ENCODE measurements at regions not wholly inside any gene's neighbourhood (a gene's known extent, or its start where the extent isn't known, plus 50 kb on each side); places are given as distances from the start of the nearest gene placed in this dataset.

DNA sequence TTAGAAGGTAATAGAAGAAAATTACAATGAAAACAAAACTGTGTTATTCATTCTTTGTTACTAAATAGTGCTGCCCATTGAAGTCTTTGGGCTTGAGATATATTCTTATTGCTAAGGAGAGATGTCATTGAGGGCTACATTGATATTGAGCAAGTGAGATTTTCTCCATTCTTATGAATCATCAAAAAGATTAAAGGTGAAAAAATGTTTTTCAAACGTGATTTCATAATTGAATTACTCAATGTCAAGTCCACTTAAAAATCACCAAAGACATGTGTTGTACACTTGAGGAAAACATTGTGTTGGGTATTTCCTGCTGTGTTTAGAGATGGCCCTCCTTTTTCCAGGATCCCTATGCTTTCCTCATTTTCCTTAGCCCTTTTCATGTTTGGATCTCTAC lies 448.1 kb downstream of the NFIB start:
- peak; percentile 48 for ATAC-seq
- H3K9me3 ChIP-seq: no peaks in the 10 kb centered on the region
- H3K36me3 ChIP-seq: no peaks in the 10 kb centered on the region
- TF ChIP-seq EP300 (IDR thresholded peaks at IDR 0.05) (no peak), POLR2A (IDR thresholded peaks at IDR 0.05) (no peak), POLR2AphosphoS5 (IDR thresholded peaks at IDR 0.05) (no peak)
- TF ChIP-seq, protein P1, sequence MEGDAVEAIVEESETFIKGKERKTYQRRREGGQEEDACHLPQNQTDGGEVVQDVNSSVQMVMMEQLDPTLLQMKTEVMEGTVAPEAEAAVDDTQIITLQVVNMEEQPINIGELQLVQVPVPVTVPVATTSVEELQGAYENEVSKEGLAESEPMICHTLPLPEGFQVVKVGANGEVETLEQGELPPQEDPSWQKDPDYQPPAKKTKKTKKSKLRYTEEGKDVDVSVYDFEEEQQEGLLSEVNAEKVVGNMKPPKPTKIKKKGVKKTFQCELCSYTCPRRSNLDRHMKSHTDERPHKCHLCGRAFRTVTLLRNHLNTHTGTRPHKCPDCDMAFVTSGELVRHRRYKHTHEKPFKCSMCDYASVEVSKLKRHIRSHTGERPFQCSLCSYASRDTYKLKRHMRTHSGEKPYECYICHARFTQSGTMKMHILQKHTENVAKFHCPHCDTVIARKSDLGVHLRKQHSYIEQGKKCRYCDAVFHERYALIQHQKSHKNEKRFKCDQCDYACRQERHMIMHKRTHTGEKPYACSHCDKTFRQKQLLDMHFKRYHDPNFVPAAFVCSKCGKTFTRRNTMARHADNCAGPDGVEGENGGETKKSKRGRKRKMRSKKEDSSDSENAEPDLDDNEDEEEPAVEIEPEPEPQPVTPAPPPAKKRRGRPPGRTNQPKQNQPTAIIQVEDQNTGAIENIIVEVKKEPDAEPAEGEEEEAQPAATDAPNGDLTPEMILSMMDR (IDR thresholded peaks at IDR 0.05): no peak
- H3K4me3 ChIP-seq: no peak overlapping the region
- no peak overlapping the region for H3K27ac ChIP-seq
- no peaks in the 10 kb centered on the region for H3K27me3 ChIP-seq
- peaks cover 0 to 32% (median 3%) of the 10 kb centered on the region in 3 donors for H3K4me1 ChIP-seq
- 44 to 69% methylated on average over 1 of the region's 1 CpG for WGBS, 2 donors (ENCODE audit: low coverage in 1 of 2)

DNA sequence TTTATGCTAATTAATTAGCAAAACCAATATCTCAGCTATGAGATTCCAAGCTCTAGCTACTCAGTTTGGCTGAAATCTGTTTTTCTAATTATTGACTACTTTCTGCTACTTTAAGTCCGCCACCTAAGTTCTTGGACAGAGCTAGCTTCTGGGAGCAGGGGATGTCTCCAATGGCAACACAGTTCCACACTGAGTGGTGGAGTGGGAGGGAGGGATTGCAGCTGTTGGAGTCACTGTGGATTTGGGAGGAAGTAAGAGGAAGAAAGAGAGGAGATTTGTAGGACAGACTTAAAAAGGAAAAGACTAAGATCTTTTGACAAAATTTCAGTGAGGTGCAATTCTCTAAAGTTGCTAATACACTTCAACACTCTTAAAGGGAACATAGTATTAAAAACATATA lies 450.8 kb downstream of the NFIB start:
- Histone ChIP-seq H3K4me3 (no peak overlapping the region), H3K4me1 (peaks cover 0 to 32% (median 3%) of the 10 kb centered on the region in 3 donors), H3K9me3 (no peaks in the 10 kb centered on the region), H3K27ac (peak overlapping the region in 3 of 4 donors; percentile 12 to 68 (median 46)), H3K27me3 (no peaks in the 10 kb centered on the region), H3K36me3 (no peaks in the 10 kb centered on the region)
- peak; percentile 82 for ATAC-seq
- no peak for TF ChIP-seq POLR2A (IDR thresholded peaks at IDR 0.05)
- no peak for TF ChIP-seq POLR2AphosphoS5 (IDR thresholded peaks at IDR 0.05)
- TF ChIP-seq, protein P1 (IDR thresholded peaks at IDR 0.05): no peak
- no peak for TF ChIP-seq EP300 (IDR thresholded peaks at IDR 0.05)
- WGBS, 2 donors (ENCODE audit: low coverage in 1 of 2): 29 to 71% methylated on average over 1 of the region's 1 CpG

DNA sequence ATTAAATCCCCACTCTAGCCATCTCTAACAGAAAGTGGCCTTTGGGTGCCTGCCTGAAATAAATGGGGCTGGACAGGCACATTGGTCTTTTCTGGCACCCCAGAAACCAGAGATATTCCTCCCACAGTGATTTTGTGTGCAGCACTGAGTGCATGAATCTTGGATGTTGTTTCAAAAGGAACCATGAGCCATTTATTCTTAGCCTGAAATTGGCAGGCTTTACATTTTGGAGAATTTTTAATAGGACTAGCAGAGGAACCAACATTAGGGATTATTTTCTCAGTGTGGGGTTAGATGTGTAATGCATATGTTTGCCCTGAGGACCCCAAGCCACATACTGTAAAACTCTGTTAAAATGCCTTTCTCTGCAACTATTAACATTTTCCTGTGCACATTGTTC lies 451.3 kb downstream of the NFIB start:
- Histone ChIP-seq H3K27ac (peak overlapping the region in 3 of 4 donors; percentile 12 to 68 (median 46)), H3K36me3 (no peaks in the 10 kb centered on the region), H3K4me3 (no peak overlapping the region), H3K27me3 (no peaks in the 10 kb centered on the region), H3K4me1 (peaks cover 0 to 32% (median 3%) of the 10 kb centered on the region in 3 donors), H3K9me3 (no peaks in the 10 kb centered on the region)
- TF ChIP-seq EP300 (IDR thresholded peaks at IDR 0.05) (no peak), POLR2AphosphoS5 (IDR thresholded peaks at IDR 0.05) (no peak), POLR2A (IDR thresholded peaks at IDR 0.05) (no peak)
- TF ChIP-seq, protein P1 (IDR thresholded peaks at IDR 0.05): no peak
- no peak for ATAC-seq

DNA sequence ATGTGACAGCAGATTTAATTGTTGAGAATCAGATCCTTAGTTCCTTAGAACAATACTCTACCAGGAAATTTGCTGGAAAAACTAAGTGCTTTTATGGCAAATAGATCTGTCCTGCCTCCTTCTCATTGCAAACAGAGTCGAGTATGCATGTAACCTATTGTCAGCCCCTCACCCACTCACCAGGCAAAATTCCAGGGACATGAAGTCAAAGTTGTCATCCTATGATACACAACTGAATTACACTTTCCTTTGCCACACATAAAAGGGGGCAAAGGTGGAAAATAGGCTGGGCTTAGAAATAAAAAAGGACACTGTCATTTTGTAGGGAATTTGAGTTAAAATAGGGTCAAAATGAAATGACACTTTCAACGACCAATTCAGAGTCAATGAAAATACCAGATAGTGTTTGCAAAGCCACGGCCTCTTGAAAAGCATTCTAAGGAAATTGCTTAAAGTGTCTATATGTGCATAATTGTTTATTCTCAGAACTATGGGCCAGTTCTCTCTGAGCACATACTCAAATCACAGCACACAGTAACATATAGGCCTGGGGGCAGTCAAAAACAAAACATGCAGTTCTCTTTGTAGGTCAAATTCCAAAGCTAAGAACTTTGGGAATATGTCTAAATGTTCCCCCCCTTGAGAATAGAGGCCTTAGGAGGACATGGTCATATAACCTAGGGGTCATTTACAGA lies 452.8 kb downstream of the NFIB start:
- no peaks in the 10 kb centered on the region for H3K27me3 ChIP-seq
- H3K4me1 ChIP-seq: peaks cover 0 to 32% (median 3%) of the 10 kb centered on the region in 3 donors
- 71 to 75% methylated on average over 3 of the region's 3 CpGs for WGBS, 2 donors (ENCODE audit: low coverage in 1 of 2)
- TF ChIP-seq, protein P1 (IDR thresholded peaks at IDR 0.05): no peak
- TF ChIP-seq POLR2AphosphoS5 (IDR thresholded peaks at IDR 0.05) (no peak), POLR2A (IDR thresholded peaks at IDR 0.05) (no peak), EP300 (IDR thresholded peaks at IDR 0.05) (no peak)
- H3K36me3 ChIP-seq: no peaks in the 10 kb centered on the region
- no peak for ATAC-seq
- no peaks in the 10 kb centered on the region for H3K9me3 ChIP-seq
- peak overlapping the region in 1 of 4 donors; percentile 11 for H3K27ac ChIP-seq
- no peak overlapping the region for H3K4me3 ChIP-seq

DNA sequence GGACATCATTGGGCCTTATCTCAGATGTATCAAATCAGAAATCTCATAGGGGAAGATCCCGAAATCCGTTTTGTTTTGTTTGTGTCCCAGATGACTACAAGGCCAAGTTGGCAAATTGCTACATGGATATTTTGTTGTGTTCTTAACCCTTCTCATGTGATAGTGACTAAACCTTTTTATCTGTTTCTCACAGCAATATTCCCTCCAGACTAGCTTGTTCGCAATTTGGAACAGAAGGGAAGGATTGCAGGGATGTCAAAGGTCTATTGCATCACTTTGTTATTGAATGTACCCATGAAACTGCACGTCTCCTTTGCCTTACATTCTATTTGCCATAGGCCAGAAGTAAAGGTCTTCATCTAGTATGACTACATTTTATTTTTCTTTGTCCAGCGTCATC lies 453.9 kb downstream of the NFIB start:
- Histone ChIP-seq H3K4me1 (peaks cover 0 to 32% (median 3%) of the 10 kb centered on the region in 3 donors), H3K36me3 (no peaks in the 10 kb centered on the region), H3K27me3 (no peaks in the 10 kb centered on the region), H3K4me3 (no peak overlapping the region), H3K9me3 (no peaks in the 10 kb centered on the region), H3K27ac (peak overlapping the region in 2 of 4 donors; percentile 11 to 35)
- TF ChIP-seq, protein P1 (IDR thresholded peaks at IDR 0.05): no peak
- TF ChIP-seq POLR2AphosphoS5 (IDR thresholded peaks at IDR 0.05): peak; percentile 51
- no peak for TF ChIP-seq EP300 (IDR thresholded peaks at IDR 0.05)
- WGBS, 2 donors (ENCODE audit: low coverage in 1 of 2): 55 to 88% methylated on average over 3 to 5 of the region's 5 CpGs
- ATAC-seq: peak; percentile 76

All from gastroesophageal sphincter (tissue), 4 donors.